Gastrocnemius medialis (tissue), 4 donors: ENCODE measurements at regions not wholly inside any gene's neighbourhood (a gene's known extent, or its start where the extent isn't known, plus 50 kb on each side); places are given as distances from the start of the nearest gene placed in this dataset.

Experiments
- ATAC-seq, 2 donors: fragments of 150-250 bp; one replicate each; pipeline ENCODE4 v1.9.1; 2016
- DNase-seq, 2 donors: peaks; one replicate each; pipeline ENCODE4 v3.0.0-alpha.2; 2019
- H3K27ac ChIP-seq, 4 donors: fragments of 200-600 bp; sonication (generic); 1 replicate in 1 of 4; 2 replicates in 3 of 4; pipeline ENCODE4 v1.5.1; 2016 to 2018; ENCODE audit warnings: mild to moderate bottlenecking in 2 of 4, moderate library complexity in 1 of 4
- H3K27me3 ChIP-seq, 3 donors: fragments of 200-600 bp; sonication (generic) in 2 of 3; 1 replicate in 1 of 3; 2 replicates in 2 of 3; pipeline versions ENCODE4 v1.5.1 to v1.6.0; 2016 to 2019; ENCODE audit warnings: mild to moderate bottlenecking in 1 of 3, moderate library complexity in 1 of 3
- H3K36me3 ChIP-seq, 2 donors: fragments of 200-600 bp; sonication (generic) in 1 of 2; one replicate each; pipeline ENCODE4 v1.5.1; 2017 to 2018
- H3K4me1 ChIP-seq, 2 donors: fragments of 200-600 bp; sonication (generic) in 1 of 2; one replicate each; pipeline ENCODE4 v1.5.1; 2016 to 2017; ENCODE audit warnings: mild to moderate bottlenecking in 2 of 2
- H3K4me3 ChIP-seq, 4 donors: fragments of 200-600 bp; sonication (generic) in 3 of 4; 1 replicate in 1 of 4; 2 replicates in 3 of 4; pipeline ENCODE4 v1.5.1; 2016 to 2019; ENCODE audit warnings: mild to moderate bottlenecking in 2 of 4
- H3K9me3 ChIP-seq, 3 donors: fragments of 200-600 bp; sonication (generic) in 2 of 3; 1 replicate in 1 of 3; 2 replicates in 2 of 3; pipeline ENCODE4 v1.5.1; 2016 to 2019
- CTCF ChIP-seq, 5 experiments: fragments of 450-650 bp in 3 of 5; fragments of 200-600 bp in 2 of 5; sonication (generic) in 2 of 5; IDR thresholded peaks in 4 of 5; conservative IDR thresholded peaks in 1 of 5; 1 replicate in 4 of 5; 2 replicates in 1 of 5; pipeline ENCODE4 v1.5.1; 2016 to 2019; ENCODE audit warnings: antibody characterized with exemption in 5 of 5, mild to moderate bottlenecking in 3 of 5, moderate library complexity in 3 of 5
- POLR2A ChIP-seq, 2 donors: fragments of 450-650 bp; IDR thresholded peaks; one replicate each; pipeline ENCODE4 v1.6.1; 2017; ENCODE audit warnings: antibody characterized with exemption in 2 of 2, mild to moderate bottlenecking in 2 of 2, moderate library complexity in 2 of 2
- in situ Hi-C, 4 donors: fragments of 200-750 bp; cut with MboI; loops; one replicate each; pipeline versions ENCODE4 v1.15.0 to v1.8.0; 2017; ENCODE audit warnings: low sequenced_read_pairs in 4 of 4
- intact Hi-C: fragments of 100-400 bp; cut with DNase I; formaldehyde crosslinking; loops from one replicate; pipeline ENCODE4 v1.15.1; 2023; ENCODE audit warnings: low total_unique reads

DNA sequence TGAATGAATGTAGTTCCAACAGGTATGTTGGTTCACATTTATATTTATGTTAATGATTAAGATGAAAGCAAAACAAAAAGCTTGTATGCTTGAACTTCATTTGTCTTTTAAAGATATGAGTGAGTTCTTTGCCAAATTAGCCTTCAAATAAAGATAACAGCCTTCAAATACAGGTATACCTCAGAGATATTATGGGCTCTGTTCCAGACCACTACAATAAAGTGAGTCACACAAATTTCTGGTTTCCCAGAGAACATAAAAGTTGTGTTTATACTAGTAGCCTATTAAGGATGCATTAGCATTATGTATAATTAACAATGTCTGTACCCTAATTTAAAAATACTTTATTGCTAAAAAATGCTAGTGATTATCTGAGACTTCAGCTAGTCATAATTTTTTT is 245.3 kb upstream of the MAN1A1 start:
- in situ Hi-C loops (no loop called here), intact Hi-C loops (no loop called here)
- DNase-seq = no peak
- no peaks in the 10 kb centered on the region for H3K9me3 ChIP-seq
- no peaks in the 10 kb centered on the region for H3K4me1 ChIP-seq
- no peak for TF ChIP-seq POLR2A (IDR thresholded peaks at IDR 0.05)
- no peak for TF ChIP-seq CTCF (IDR thresholded peaks at IDR 0.05 in 4 of 5, conservative IDR thresholded peaks at IDR 0.05 in 1 of 5)
- H3K27ac ChIP-seq = no peak overlapping the region
- H3K4me3 ChIP-seq = no peak overlapping the region
- no peaks in the 10 kb centered on the region for H3K36me3 ChIP-seq
- no peaks in the 10 kb centered on the region for H3K27me3 ChIP-seq
- ATAC-seq = no peak

DNA sequence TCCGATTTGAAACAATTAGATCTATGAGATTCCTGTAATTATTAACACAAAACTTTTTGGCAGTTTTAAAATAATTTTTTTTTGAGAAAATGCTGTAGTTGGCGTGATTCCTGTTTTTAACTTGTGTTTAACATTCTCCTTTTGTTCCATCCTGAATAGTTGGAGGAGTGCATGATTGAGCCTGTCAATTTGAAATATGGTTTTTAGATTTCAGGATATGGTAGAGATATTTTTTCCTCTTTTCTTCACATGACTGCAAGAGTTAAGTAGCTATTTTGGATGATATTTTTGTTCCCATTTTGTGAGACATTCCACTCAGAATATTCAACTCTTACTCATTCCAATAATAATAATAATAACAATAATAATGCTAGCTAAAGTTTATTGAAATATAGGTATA is 241.7 kb upstream of the MAN1A1 start:
- Histone ChIP-seq H3K27ac (no peak overlapping the region), H3K27me3 (no peaks in the 10 kb centered on the region), H3K9me3 (no peaks in the 10 kb centered on the region), H3K4me3 (no peak overlapping the region), H3K4me1 (no peaks in the 10 kb centered on the region), H3K36me3 (no peaks in the 10 kb centered on the region)
- TF ChIP-seq CTCF (IDR thresholded peaks at IDR 0.05 in 4 of 5, conservative IDR thresholded peaks at IDR 0.05 in 1 of 5) = no peak
- no peak for TF ChIP-seq POLR2A (IDR thresholded peaks at IDR 0.05)
- intact Hi-C loops (no loop called here), in situ Hi-C loops (no loop called here)
- ATAC-seq (no peak), DNase-seq (no peak)

GRCh38 chr6:119590066-119590465 is 240.5 kb upstream of the MAN1A1 start:
- H3K27ac ChIP-seq = no peak overlapping the region
- DNase-seq = no peak
- no peaks in the 10 kb centered on the region for H3K9me3 ChIP-seq
- no peaks in the 10 kb centered on the region for H3K4me1 ChIP-seq
- in situ Hi-C loops = no loop called here
- no peaks in the 10 kb centered on the region for H3K27me3 ChIP-seq
- no peak for ATAC-seq
- H3K36me3 ChIP-seq = no peaks in the 10 kb centered on the region
- intact Hi-C loops = no loop called here
- H3K4me3 ChIP-seq = no peak overlapping the region
- TF ChIP-seq CTCF (IDR thresholded peaks at IDR 0.05 in 4 of 5, conservative IDR thresholded peaks at IDR 0.05 in 1 of 5) (no peak), POLR2A (IDR thresholded peaks at IDR 0.05) (no peak)

DNA sequence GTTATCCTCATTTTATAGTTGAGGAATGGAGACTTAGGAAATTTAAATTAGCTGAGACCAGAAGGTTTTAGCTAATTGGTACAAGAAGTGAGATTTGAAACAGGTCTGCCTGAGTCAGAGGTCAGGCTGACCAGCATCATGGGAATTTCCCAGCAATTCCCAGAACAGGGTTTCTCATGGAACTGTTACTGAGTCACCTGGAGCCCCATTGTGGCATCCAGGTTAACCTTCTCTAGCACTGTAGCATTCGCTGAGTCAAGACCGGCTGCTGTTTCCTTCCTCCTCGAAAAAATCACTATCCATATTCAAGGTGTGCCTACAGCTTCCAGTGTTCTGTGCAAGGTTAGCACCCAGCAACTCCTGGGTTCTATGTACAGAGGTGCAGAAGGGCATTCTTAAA is 238.0 kb upstream of the MAN1A1 start:
- no peaks in the 10 kb centered on the region for H3K4me1 ChIP-seq
- intact Hi-C loops = no loop called here
- no peaks in the 10 kb centered on the region for H3K27me3 ChIP-seq
- no peak overlapping the region for H3K4me3 ChIP-seq
- TF ChIP-seq POLR2A (IDR thresholded peaks at IDR 0.05) = no peak
- no peak for TF ChIP-seq CTCF (IDR thresholded peaks at IDR 0.05 in 4 of 5, conservative IDR thresholded peaks at IDR 0.05 in 1 of 5)
- no peaks in the 10 kb centered on the region for H3K36me3 ChIP-seq
- in situ Hi-C loops = no loop called here
- no peak for DNase-seq
- H3K9me3 ChIP-seq = no peaks in the 10 kb centered on the region
- H3K27ac ChIP-seq = no peak overlapping the region
- no peak for ATAC-seq

DNA sequence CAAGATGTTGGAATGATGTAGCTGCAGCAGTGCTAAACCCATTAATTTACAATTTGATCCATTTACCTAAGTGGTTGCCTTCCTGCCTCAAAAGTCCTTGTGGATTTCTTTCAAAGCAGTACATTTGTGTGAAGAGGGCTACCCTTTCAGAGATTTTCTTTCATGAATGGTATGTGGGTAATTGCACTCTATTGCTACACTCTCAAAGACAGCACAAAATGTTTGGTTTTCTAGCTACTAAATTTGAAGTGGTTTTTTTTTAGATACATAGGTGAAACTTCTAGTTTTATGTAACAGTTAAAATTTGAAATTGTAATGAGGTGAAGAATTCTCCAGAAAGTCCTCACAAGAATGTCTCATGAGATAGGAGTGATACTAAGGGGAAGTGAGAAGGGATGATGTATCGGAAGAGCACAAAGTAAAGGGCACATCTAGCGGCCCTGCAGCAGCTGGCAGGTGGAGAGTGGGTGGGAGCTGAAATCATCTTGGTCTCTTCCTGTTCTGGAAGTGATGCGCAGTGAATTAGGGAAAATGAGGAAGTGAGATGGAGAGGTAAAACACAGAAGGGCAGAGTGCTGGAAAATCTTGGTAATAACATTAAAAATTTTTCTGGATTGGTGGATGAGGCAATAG is 236.8 kb upstream of the MAN1A1 start:
- H3K4me1 ChIP-seq = no peaks in the 10 kb centered on the region
- no peak overlapping the region for H3K27ac ChIP-seq
- no peak overlapping the region for H3K4me3 ChIP-seq
- intact Hi-C loops (no loop called here), in situ Hi-C loops (no loop called here)
- no peaks in the 10 kb centered on the region for H3K9me3 ChIP-seq
- TF ChIP-seq POLR2A (IDR thresholded peaks at IDR 0.05) (no peak), CTCF (IDR thresholded peaks at IDR 0.05 in 4 of 5, conservative IDR thresholded peaks at IDR 0.05 in 1 of 5) (no peak)
- no peaks in the 10 kb centered on the region for H3K27me3 ChIP-seq
- ATAC-seq = no peak
- no peak for DNase-seq
- no peaks in the 10 kb centered on the region for H3K36me3 ChIP-seq
